ENCODE measurements at regions not wholly inside any gene's neighbourhood (a gene's known extent, or its start where the extent isn't known, plus 50 kb on each side); places are given as distances from the start of the nearest gene placed in this dataset.
A peak's percentile ranks its signal among the peaks of the same experiment; 100 is the strongest.
"Not testable (repeated sequence)": the region's sequence is repeated elsewhere in the genome, so short reads cannot be mapped to it uniquely, and the experiment has no call there.

DNA sequence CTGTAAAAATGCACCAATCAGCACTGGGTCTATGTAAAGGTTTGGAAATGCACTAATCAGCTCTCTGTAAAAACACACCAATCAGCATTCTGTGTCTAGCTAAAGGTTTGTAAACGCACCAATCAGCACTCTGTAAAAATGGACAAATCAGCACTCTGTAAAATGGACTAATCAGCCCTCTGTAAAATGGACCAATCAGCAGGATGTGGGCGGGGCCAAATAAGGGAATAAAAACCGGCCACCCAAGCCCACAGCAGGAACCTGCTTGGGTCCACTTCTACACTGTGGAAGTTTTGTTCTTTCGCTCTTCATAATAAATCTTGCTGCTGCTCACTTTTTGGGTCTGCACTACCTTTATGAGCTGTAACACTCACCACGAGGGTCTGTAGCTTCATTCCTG lies 101.0 kb downstream of the SMC2 start:
- DNase-seq: not testable (repeated sequence)

- DNase-seq: no peak
Observed at GRCh38 chr9:104200456-104200994, 106.4 kb downstream of the SMC2 start.

- no peak for DNase-seq
Observed at GRCh38 chr9:104206766-104207165, 112.7 kb downstream of the SMC2 start.

- DNase-seq: no peak
Observed at GRCh38 chr9:104209387-104209786, 115.3 kb downstream of the SMC2 start.

DNA sequence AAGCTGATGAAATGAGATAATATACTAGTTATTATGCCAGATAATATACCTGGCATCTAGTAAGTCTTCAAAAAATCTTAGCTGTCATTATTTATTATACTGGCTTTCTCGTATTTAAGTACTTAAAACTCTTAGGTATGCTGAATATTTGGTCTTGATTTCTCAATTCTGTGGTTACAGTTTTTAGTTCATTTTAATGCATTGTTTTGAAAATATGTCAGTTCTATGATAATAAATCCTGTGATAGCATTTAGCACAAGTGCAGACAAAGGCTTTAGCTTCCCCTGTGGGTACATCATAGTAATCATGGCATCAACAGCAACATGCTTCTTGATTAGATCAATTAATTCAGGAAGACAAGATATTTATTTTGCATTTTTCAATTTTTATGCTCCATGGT lies 133.0 kb downstream of the SMC2 start:
- DNase-seq: peak; percentile 12

- peak; percentile 34 for DNase-seq
Observed at GRCh38 chr9:104232781-104233341, 138.8 kb downstream of the SMC2 start.

GRCh38 chr9:104233366-104233765 lies 139.3 kb downstream of the SMC2 start:
- no peak for DNase-seq

- not testable (repeated sequence) for DNase-seq
Observed at GRCh38 chr9:104234632-104235337, 140.7 kb downstream of the SMC2 start.

DNA sequence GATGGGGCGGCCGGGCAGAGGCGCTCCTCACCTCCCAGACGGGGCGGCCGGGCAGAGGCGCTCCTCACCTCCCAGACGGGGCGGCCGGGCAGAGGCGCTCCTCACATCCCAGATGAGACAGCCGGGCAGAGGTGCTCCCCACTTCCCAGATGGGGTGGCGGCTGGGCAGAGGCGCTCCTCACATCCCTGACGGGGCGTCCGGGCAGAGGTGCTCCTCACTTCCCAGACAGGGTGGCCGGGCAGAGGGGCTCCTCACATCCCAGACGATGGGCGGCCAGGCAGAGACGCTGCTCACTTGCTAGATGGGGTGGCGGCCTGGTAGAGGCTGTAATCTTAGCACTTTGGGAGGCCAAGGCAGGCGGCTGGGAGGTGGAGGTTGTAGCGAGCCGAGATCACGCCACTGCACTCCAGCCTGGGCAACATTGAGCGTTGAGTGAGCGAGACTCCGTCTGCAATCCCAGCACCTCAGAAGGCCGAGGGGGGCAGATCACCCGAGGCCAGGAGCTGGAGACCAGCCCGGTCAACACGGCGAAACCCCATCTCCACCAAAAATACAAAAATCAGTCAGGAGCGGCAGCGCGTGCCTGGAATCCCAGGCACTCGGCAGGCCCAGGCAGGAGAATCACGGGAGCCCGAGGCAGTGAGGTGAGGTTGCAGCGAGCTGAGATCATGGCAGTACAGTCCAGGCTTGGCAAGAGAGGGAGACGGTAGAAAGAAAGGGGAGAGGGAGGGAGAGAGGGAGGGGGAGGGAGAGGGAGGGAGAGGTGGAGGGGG lies 141.4 kb downstream of the SMC2 start:
- DNase-seq: not testable (repeated sequence)

DNA sequence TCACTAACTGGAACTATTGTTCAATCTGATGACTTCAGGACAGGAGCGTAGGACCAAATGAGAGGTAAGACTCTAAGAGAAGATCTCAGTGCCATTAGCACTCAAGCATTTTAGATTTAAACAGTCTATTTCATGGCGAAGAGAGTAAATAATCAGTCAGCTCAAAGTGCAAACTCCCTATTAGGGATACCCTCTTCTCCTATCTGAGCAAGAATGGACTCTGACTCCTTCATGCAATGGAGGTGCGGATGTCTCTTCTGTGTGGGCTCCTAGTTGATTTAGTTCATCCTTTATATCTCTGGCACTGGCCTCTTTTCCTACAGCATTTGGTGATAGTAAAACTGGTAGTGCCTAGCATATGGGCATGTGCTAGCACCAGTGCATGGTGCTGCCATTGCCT lies 144.6 kb downstream of the SMC2 start:
- DNase-seq: no peak

- DNase-seq: no peak
Observed at GRCh38 chr9:104240890-104241289, 146.8 kb downstream of the SMC2 start.

DNA sequence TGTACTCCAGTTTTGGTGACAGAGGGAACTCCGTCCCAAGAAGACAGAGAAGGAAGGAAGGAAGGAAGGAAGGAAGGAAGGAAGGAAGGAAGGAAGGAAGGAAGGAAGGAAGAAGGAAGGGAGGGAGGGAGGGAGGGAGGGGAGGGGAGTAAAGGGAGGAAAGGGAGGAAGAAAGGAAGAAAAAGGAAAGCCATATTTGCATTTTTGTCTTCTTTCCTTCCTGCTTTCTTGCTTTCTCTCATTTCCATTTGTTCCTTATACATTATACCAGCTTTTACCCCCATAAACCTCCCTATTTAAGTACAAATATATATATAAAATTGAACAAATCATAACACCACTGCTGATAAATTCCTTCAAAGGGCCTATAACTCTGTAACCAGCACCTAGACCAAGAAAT lies 151.8 kb downstream of the SMC2 start:
- no peak for DNase-seq

- DNase-seq: no peak
Observed at GRCh38 chr9:104247899-104248460, 153.9 kb downstream of the SMC2 start.

GRCh38 chr9:104256031-104256695 lies 162.1 kb downstream of the SMC2 start:
- no peak for DNase-seq

DNA sequence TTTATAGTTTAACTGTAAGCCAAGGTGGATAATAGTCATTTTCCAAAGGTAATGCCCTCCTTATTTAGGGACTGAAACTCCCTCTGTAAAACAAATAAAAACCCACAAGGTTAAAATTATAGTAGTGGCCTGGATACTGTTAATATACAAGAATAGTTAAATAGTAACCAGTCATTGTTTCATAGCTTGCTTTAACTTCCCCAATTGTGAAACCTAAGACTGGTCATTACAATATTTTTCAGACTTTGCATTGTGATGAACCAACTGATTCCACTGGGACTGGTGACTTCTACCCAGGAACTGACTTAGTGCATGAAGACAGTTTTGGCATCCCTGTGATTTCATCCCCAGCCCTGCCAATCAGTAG lies 162.6 kb downstream of the SMC2 start:
- DNase-seq: no peak

DNA sequence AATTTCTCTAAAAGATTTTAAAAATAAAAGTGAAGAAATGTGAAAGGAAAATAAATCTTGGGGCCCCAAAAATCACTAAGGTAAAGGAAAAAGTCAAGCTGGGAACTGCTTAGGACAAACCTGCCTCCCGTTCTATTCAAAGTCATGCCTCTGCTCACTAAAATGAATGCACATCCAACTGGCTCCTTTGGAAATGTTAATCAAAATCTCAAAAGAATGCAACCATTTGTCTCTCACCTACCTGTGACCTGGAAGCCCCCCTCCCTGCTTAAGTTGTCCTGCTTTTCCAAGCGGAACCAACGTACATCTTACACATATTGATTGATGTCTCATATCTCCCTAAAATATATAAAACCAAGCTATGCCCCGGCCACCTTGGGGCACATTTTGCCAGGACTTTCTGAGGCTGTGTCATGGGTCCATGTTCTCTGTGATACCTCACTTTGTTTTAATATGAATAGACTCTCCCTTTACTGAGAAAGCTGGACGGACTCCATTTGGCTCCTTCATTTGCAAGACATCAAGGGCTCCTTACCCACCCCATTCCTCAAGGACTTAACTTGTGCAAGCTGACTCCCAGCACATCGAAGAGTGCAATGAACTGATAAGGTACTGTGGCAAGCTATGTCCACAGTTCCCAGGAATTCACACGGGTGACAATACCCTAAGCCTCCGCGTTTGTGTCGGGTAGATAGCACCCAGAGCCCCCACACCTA lies 164.3 kb downstream of the SMC2 start:
- DNase-seq: no peak

DNA sequence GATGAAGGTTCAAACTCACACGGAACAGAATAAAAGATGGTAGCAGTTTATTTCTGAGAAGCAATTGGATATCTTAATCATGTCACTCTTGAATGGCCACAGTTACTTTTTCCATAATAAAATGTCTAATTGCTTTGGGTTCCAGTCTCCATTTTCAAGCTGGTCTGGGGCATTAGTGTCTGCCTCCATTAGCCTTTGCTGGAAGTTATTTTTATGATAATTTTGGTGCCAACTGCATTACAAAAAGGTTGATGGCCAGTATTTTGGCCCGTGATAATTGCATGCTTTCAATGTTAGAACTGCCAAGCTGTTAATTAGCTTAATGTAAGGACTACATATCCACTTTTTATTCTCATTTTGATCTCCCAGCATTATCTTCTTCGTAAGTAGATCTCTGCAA lies 165.9 kb downstream of the SMC2 start:
- no peak for DNase-seq

DNA sequence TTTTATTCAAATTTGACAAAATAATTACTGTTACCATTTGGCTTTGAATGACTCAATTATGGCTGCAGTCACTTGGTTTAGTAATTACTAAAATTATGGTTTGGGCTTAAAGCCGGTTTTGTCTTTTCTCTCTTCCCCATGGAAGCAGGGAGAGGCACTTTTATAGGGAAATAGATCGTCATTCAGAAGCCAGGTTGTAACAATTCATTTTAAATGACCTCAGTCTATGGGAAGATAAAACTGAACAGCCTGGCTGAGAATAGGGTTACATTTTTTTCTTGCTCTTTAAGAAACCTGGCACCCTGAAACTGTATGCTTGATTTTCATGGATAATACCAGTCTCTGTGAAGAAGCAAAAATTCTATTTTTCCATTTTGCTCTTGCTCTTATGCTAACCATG lies 169.8 kb downstream of the SMC2 start:
- no peak for DNase-seq

DNA sequence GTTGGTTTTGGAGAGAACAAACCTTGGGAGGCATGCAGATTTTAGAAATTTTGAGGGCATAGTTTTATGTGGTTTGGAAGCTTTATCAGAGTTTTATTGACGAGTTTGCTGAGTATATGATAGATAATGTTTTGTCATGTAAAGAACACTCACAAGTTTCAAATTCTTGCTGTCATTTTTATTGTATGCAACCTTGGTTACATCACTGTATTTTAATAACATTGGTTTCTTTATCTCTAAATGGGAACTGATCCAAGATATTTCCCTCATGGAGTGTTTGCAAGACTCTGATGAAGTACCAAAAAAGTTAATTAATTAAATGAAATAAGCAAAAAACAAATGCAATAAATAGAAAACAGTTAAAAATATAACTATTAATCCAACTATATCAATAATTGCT lies 170.3 kb downstream of the SMC2 start:
- no peak for DNase-seq

DNA sequence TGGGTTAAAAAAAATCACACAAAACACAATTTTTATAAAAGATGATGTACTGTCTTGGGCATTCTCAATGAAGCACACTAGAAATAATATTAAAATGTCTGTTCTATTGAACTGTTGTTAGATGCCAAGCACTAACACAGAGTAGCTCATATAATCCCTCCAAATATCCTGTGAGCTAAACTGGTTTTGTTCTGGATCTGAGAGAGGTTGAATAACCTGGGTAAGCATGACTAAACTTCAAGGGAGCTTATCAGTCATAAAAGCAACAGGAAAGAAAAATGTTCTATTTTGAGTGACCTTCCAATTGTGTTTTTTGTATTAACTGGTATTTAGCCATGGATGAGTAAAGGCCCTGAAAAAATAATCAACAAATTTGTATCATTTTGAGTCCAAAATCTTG lies 175.3 kb downstream of the SMC2 start:
- no peak for DNase-seq

DNA sequence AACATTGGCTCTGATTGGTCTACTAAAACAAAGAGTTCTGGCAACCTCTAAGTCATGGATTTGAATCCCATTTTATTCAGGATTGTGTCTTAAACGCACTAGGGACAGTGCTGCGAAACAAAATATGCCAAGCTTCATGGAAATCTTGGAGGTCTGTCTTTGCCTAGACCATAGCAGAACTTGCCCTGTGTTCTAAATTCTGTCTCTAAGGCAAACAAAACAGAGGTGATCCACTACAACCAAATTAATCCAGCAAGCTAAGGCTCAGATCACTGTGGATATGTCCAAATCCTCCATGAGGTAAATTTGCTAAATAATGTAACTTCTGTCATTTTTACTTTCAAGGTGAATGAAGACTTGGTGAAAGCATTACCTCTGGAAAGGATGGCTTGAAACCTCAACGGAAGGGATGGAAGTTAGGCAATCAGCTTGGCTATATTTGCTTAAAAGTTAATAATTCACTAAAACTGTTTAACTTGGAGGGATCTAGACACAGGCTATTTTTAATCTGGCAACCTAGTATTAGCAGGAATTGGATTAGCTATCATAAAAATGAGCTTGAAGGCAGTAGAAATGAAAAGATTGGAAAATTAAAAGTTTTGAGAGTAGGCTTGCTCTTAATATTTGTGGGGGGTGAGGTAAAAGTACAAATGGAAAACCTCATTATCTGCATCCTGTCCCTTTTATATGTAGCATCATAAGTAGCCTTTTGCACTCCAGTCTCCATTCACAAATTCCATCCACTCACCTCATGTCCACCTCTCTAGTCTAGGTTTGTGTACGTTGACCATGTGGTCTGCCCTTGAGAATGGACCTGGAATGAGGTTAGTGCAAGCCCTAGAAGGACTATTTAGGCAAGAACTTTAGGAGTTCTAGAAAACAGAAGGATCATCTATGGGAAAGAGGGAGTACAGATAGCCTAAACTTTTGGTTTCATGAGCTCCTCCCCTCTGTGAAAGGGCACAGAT lies 176.2 kb downstream of the SMC2 start:
- DNase-seq: no peak

All from fibroblast of skin of abdomen (primary cell).